Breast epithelium (tissue), 3 donors: ENCODE measurements at regions not wholly inside any gene's neighbourhood (a gene's known extent, or its start where the extent isn't known, plus 50 kb on each side); places are given as distances from the start of the nearest gene placed in this dataset.

Experiments
- CTCF ChIP-seq, 3 donors: fragments of 450-650 bp; IDR thresholded peaks; one replicate each; pipeline ENCODE4 v1.5.1; 2016 to 2017; ENCODE audit warnings: antibody characterized with exemption in 3 of 3, mild to moderate bottlenecking in 3 of 3, moderate library complexity in 3 of 3
- POLR2A ChIP-seq: fragments of 450-650 bp; IDR thresholded peaks from one replicate; pipeline ENCODE4 v1.6.1; 2016; ENCODE audit warnings: antibody characterized with exemption, mild to moderate bottlenecking, moderate library complexity

GRCh38 chr22:27113641-27114040, 456.3 kb downstream of the MIAT start:
- TF ChIP-seq CTCF (IDR thresholded peaks at IDR 0.05) (no peak), POLR2A (no peak)
